ENCODE measurements at regions not wholly inside any gene's neighbourhood (a gene's known extent, or its start where the extent isn't known, plus 50 kb on each side); places are given as distances from the start of the nearest gene placed in this dataset.
"Not testable (repeated sequence)": the region's sequence is repeated elsewhere in the genome, so short reads cannot be mapped to it uniquely, and the experiment has no call there.

GRCh38 chr1:95297906-95298305 is 63.9 kb downstream of the RWDD3 start:
- DNase-seq (ENCODE audit: low read depth in 2 of 2) = not testable (repeated sequence)

GRCh38 chr1:95301091-95301490 is 67.1 kb downstream of the RWDD3 start:
- no peak for DNase-seq (ENCODE audit: low read depth in 2 of 2)

GRCh38 chr1:95301614-95302013 is 67.6 kb downstream of the RWDD3 start:
- no peak for DNase-seq (ENCODE audit: low read depth in 2 of 2)

GRCh38 chr1:95304803-95305202 is 70.8 kb downstream of the RWDD3 start:
- DNase-seq (ENCODE audit: low read depth in 2 of 2) = no peak

GRCh38 chr1:95308276-95309030 is 74.4 kb downstream of the RWDD3 start:
- DNase-seq (ENCODE audit: low read depth in 2 of 2) = no peak

- DNase-seq (ENCODE audit: low read depth in 2 of 2) = no peak
These were observed 75.0 kb downstream of the RWDD3 start for GRCh38 chr1:95309031-95309471.

- DNase-seq (ENCODE audit: low read depth in 2 of 2) = no peak
These were observed 77.0 kb downstream of the RWDD3 start for GRCh38 chr1:95311014-95311413.

- DNase-seq (ENCODE audit: low read depth in 2 of 2) = no peak
These were observed 77.8 kb downstream of the RWDD3 start for GRCh38 chr1:95311762-95312161.

- no peak for DNase-seq (ENCODE audit: low read depth in 2 of 2)
These were observed 78.2 kb downstream of the RWDD3 start for GRCh38 chr1:95312181-95312580.

GRCh38 chr1:95313527-95313926 is 79.5 kb downstream of the RWDD3 start:
- DNase-seq (ENCODE audit: low read depth in 2 of 2) = no peak

- no peak for DNase-seq (ENCODE audit: low read depth in 2 of 2)
These were observed 87.5 kb downstream of the RWDD3 start for GRCh38 chr1:95321531-95321930.

GRCh38 chr1:95323123-95323522 is 89.1 kb downstream of the RWDD3 start:
- DNase-seq (ENCODE audit: low read depth in 2 of 2) = no peak

GRCh38 chr1:95325349-95325748 is 91.3 kb downstream of the RWDD3 start:
- no peak for DNase-seq (ENCODE audit: low read depth in 2 of 2)

GRCh38 chr1:95326023-95326422 is 92.0 kb downstream of the RWDD3 start:
- DNase-seq (ENCODE audit: low read depth in 2 of 2) = no peak

GRCh38 chr1:95332754-95333153 is 98.7 kb downstream of the RWDD3 start:
- DNase-seq (ENCODE audit: low read depth in 2 of 2) = no peak

- DNase-seq (ENCODE audit: low read depth in 2 of 2) = no peak
These were observed 105.4 kb downstream of the RWDD3 start for GRCh38 chr1:95339377-95339776.

GRCh38 chr1:95340061-95340460 is 106.1 kb downstream of the RWDD3 start:
- DNase-seq (ENCODE audit: low read depth in 2 of 2) = no peak

GRCh38 chr1:95352767-95353166 is 118.8 kb downstream of the RWDD3 start:
- DNase-seq (ENCODE audit: low read depth in 2 of 2) = no peak

GRCh38 chr1:95353194-95353593 is 119.2 kb downstream of the RWDD3 start:
- no peak for DNase-seq (ENCODE audit: low read depth in 2 of 2)

GRCh38 chr1:95364546-95364945 is 130.5 kb downstream of the RWDD3 start:
- no peak for DNase-seq (ENCODE audit: low read depth in 2 of 2)

GRCh38 chr1:95366498-95366897 is 132.5 kb downstream of the RWDD3 start:
- no peak for DNase-seq (ENCODE audit: low read depth in 2 of 2)

GRCh38 chr1:95368178-95368577 is 134.2 kb downstream of the RWDD3 start:
- DNase-seq (ENCODE audit: low read depth in 2 of 2) = no peak

GRCh38 chr1:95369985-95370690 is 136.1 kb downstream of the RWDD3 start:
- DNase-seq (ENCODE audit: low read depth in 2 of 2) = no peak

Measured in stimulated activated CD8-positive, alpha-beta memory T cell treated with anti-CD3 and anti-CD28 coated beads, Interleukin-15, amount 100 ng/mL, for 48 hours (primary cell).